NCI-H526 (cell line): ENCODE measurements at regions not wholly inside any gene's neighbourhood (a gene's known extent, or its start where the extent isn't known, plus 50 kb on each side); places are given as distances from the start of the nearest gene placed in this dataset.
A peak's percentile ranks its signal among the peaks of the same experiment; 100 is the strongest.
"Not testable (repeated sequence)": the region's sequence is repeated elsewhere in the genome, so short reads cannot be mapped to it uniquely, and the experiment has no call there.

Experiments
- DNase-seq, 2 experiments: peaks; one replicate each; lab custom pipeline; 2025; lab: John Stamatoyannopoulos, UW

- DNase-seq = peak; percentile 44 to 87
Observed at GRCh38 chr20:16801919-16802651, 53.9 kb downstream of the OTOR start.

GRCh38 chr20:16802652-16802935, 54.4 kb downstream of the OTOR start:
- no peak for DNase-seq

GRCh38 chr20:16803965-16804792, 56.0 kb downstream of the OTOR start:
- DNase-seq = peak in 1 of 2 experiments; percentile 77

DNA sequence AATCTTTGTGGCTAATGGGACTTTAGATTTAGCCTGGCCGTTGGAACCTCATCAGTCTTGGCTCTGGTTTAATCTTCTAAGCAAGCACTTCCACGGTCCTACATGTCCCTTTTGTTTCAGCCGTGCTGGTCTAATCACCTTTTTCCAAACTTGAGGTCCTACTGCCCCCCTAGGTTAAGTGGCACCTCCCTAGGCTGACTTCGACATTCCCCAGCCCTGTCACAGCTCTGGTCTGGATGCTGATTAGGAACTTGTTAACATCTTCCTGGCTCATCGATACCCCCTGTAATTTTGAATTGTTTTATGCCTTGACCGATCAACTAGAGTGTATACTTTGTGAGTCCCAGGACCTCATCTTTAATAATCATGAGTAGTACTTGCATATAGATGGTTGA, 56.6 kb downstream of the OTOR start:
- no peak for DNase-seq

DNA sequence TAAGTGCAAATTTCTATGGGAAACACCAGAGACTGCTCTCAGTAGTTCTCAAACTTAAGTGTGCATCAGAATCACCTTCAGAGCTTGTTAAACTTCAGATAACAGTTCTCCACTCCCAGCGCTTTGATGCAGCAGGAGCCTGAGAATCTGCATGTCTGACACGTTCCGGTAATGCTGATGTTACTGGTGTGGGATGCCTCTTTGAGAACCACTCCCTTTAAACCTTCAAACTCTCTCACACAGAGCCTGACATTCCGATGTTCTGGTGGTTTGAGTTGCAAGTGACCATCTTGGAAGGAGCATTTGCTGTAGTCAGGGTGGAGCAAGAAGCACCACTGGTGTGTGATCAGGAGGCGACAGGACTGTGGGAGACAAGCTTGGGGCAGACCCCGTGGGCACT, 57.9 kb downstream of the OTOR start:
- DNase-seq = no peak

- no peak for DNase-seq
Observed at GRCh38 chr20:16806886-16807285, 58.7 kb downstream of the OTOR start.

DNA sequence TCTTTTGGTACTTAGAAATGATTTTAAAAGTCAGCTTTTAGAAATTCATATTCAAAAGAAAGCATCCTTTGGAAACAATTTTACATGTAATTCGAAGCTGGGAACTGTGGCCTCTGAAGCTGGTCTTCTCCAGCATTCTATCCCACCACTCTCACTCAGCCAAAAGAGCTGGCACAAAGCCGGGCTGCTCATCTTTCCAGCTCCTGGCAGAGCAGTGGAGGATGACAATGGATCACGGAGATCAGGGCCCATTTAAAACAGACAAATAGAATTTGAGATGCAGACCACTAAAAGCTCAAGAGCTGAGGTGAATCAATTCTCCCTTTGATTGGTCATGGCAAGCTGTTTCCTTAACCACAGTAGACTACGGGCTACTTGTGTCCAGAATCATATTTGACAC, 60.6 kb downstream of the OTOR start:
- no peak for DNase-seq

DNA sequence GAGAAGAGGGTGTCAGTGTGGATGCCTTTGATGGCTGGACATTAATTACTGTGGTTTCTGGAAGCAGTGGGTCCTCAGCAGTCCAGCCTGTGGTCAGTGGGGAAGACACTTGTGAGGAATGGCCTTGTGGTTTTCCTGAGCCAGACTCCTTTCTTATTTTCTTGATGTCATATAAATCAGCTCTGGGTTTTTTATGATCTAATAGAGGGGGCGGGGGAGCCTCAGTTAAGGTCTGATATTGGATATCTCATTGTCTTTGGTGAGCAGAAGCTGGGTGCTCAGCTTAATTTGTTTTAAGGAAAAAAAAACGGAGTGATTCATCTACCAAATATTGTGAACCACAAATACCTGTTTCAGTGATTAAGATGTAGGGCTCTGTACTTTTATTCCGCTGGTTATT, 62.1 kb downstream of the OTOR start:
- DNase-seq = no peak

- no peak for DNase-seq
Observed at GRCh38 chr20:16816192-16816591, 68.0 kb downstream of the OTOR start.

GRCh38 chr20:16819483-16819882, 71.3 kb downstream of the OTOR start:
- DNase-seq = no peak

- DNase-seq = peak in 1 of 2 experiments; percentile 56
Observed at GRCh38 chr20:16821211-16822089, 73.3 kb downstream of the OTOR start.

GRCh38 chr20:16824664-16825063, 76.5 kb downstream of the OTOR start:
- no peak for DNase-seq

DNA sequence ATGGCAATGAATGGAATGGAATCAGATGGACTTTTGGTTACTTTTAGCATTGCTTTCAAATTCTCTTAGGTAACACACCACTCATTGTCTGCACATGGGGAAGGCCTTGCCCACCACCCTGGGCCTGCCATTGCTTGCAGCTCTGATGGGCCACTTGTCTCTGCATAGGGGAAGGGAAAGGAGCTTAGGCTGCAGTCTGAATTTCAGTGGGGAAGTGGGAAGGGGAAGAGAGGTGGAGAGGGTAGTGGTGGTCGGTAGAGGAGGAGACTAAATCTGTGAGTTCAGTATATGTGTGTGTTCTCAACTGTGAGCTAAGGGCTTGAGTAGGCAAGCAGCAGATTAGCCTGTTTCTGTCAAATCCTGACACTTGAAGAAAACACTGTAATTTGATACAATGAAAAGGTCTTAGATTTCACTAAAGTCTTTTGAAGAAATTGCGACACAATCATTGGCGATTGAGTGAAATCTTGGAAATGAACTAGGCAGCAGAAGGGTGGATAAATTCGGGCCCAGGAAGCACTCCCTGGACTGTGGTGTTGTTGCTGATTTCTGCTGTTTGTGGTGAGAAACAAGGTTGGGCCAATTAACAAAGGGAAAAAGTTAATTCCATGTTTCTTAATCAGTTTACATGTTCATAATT, 80.6 kb downstream of the OTOR start:
- no peak for DNase-seq

GRCh38 chr20:16835690-16836089, 87.5 kb downstream of the OTOR start:
- not testable (repeated sequence) for DNase-seq

- DNase-seq = no peak
Observed at GRCh38 chr20:16842486-16843120, 94.4 kb downstream of the OTOR start.

DNA sequence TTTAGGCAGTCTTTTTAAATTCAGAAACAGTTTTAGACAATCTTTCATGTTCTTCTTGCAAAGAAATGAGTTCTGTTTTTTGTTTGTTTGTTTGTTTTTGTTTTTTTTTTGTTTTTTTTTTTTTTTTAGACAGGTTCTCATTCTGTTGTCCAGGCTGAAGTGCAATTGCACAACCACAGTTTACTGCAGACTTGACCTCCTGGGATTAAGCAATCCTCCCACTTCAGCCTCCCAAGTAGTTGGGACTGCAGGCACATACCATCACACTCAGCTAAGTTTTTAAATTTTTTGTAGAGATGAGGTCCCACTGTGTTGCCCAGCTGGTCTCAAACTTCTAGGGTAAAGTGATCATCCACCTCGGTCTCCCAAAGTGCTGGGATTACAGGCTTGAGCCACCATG, 96.2 kb downstream of the OTOR start:
- DNase-seq = no peak

GRCh38 chr20:16846006-16846405, 97.8 kb downstream of the OTOR start:
- DNase-seq = no peak

- no peak for DNase-seq
Observed at GRCh38 chr20:16848061-16848460, 99.9 kb downstream of the OTOR start.

DNA sequence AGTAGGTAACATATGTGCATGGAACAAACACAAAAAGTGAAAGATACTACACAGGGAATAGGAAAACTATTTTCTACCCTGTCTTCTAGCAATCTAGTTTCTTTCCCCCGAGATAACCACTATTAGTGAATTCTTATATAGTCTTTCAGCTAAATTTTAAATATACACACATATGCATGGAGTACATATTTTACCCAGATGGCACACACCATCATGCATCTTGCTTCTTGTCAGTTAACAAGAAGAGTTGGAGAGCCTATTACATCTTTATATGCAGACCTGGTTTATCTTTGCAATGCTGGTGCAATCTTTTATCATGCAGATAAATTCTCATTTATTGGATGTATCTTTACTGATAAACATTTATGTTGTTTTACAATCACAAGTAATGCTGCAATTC, 100.4 kb downstream of the OTOR start:
- no peak for DNase-seq

DNA sequence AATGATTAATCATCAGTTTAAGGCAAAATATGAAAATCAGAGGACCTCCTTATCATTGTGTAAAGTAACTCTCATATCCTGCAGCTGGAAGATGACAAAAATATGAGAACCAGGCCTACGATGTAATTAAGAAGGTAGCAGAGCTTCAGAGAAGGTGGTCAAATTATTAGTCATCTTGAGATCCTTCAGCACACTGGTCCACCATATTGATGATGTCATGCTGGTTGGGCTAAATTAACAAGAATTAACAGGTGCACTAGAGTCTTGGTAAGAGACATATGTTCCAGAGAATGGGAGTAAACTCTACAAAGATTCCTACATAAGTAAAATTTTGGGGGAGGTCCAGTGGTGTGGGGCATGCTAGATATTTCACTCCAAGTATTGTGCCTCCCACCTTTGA, 112.8 kb downstream of the OTOR start:
- no peak for DNase-seq

DNA sequence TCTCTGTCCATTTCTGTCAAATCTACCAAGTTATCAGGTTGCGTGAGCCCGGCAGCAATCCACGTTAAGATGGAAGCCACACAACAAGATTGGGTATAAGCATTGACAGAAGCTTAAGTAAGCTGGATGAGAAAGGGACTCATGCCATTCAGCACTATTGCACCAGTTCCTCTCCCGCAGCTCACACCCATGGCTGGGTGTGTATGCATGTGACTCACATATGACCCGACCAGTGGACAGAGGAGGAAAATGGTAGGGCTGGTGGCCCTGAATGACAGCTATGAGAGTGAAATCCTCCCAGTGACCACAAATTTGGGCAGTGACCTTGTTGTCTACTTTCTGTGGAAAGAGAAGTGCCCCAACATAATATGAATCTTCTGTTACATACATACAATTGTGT, 113.5 kb downstream of the OTOR start:
- DNase-seq = no peak

GRCh38 chr20:16863303-16863702, 115.1 kb downstream of the OTOR start:
- DNase-seq = no peak
